GM04503 (cell line): ENCODE measurements at regions not wholly inside any gene's neighbourhood (a gene's known extent, or its start where the extent isn't known, plus 50 kb on each side); places are given as distances from the start of the nearest gene placed in this dataset.
A peak's percentile ranks its signal among the peaks of the same experiment; 100 is the strongest.

Source experiments
- DNase-seq: peaks from one replicate; pipeline ENCODE4 v3.0.0-alpha.2; 2012; ENCODE audit warnings: low read depth

GRCh38 chr1:68331117-68331865 is 99.0 kb upstream of the WLS start:
- peak; percentile 69 for DNase-seq

- DNase-seq, result no peak
These were observed 98.1 kb upstream of the WLS start for GRCh38 chr1:68330391-68330790.

DNA sequence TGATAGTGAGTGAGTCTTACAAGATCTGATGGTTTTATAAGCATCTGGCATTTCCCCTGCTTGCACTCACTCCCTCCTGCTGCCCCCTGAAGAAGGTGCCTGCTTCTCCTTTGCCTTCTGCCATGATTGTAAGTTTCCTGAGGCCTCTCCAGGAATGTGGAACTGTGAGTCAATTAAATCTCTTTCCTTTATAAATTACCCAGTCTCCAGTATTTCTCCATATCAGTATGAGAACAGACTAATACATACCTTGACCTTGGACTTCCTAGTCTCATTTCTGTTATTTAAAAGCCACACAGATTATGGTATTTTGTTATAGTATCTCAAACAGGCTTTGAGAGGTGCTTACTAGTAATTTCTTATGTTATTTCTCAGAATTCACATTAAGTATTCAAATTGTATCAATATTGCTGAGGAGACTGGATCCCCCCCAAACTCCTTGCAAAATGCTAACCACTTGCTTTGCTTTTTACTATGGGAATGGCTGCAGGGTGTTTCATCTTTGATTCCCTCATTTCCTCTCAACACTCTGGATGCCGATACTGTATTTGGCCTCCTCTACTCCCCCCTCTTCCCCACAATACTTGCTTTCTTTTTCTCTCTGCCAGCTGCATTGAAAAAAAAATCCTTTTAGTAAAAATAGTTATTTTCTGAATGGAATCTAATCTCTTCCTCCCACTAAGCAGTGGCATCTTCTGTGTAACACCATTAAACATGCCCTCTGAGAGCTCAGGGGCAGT is 96.9 kb upstream of the WLS start:
- no peak for DNase-seq

- DNase-seq, result no peak
These were observed 96.2 kb upstream of the WLS start for GRCh38 chr1:68328490-68328889.

GRCh38 chr1:68327414-68327813 is 95.1 kb upstream of the WLS start:
- no peak for DNase-seq

DNA sequence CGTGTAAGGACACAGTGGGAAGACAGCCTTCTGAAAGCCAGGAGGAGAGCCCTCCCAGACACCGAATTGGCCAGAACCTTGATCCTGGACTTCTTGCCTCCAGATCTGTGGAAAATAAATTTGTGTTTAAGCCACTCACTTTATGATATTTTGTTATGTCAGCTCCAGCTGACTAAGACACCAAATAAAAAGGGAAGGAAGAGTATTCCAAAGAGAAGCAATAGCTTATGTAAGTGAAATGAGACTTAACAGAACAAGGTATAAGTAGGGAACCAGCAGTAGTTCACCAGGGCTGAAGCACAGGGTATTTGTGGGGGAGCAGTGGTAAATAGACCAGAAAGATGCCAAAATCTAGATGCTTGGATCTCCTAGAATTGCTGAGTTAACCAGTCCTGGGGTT is 94.2 kb upstream of the WLS start:
- no peak for DNase-seq

DNA sequence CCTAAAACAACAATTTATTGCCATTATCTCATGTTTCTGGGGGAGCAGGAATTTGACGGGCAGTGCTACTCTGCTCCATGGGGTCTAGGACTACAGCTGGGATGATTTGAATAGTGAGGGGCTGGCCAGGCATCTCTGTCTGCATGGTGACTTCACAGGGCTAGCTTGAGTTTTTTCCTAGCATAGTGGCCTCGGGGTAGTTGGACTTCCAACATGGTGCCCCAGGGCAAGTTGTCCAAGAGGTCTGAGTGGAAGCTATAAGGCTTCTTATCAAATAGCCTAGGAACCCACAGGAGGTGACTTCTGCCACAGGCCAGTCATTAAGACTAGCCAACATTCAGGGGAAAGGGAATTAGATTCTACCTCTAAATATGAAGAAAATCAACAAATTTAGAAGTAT is 92.0 kb upstream of the WLS start:
- DNase-seq, result no peak

- DNase-seq, result peak; percentile 36
These were observed 90.7 kb upstream of the WLS start for GRCh38 chr1:68322837-68323687.

DNA sequence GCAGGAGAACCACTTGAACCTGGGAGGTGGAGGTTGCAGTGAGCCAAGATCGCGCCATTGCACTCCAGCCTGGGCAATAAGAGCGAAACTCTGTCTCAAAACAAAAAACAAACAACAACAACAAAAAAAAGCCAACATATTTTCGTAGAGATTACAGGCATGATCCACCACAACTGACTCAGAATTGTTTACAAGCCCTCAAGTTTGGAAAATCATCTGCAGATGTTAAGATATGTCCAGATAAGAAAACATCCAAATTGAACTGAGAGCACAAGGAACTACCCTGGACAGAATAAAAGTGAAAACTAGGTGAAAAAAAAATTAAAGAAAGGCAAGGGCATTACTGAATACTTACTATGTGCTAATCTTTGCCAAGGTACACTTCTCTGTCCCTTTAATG is 89.8 kb upstream of the WLS start:
- DNase-seq, result no peak

- DNase-seq, result no peak
These were observed 88.9 kb upstream of the WLS start for GRCh38 chr1:68321084-68321685.

GRCh38 chr1:68320349-68320748 is 88.0 kb upstream of the WLS start:
- no peak for DNase-seq

GRCh38 chr1:68319907-68320306 is 87.6 kb upstream of the WLS start:
- DNase-seq, result no peak

GRCh38 chr1:68317543-68317942 is 85.2 kb upstream of the WLS start:
- no peak for DNase-seq

DNA sequence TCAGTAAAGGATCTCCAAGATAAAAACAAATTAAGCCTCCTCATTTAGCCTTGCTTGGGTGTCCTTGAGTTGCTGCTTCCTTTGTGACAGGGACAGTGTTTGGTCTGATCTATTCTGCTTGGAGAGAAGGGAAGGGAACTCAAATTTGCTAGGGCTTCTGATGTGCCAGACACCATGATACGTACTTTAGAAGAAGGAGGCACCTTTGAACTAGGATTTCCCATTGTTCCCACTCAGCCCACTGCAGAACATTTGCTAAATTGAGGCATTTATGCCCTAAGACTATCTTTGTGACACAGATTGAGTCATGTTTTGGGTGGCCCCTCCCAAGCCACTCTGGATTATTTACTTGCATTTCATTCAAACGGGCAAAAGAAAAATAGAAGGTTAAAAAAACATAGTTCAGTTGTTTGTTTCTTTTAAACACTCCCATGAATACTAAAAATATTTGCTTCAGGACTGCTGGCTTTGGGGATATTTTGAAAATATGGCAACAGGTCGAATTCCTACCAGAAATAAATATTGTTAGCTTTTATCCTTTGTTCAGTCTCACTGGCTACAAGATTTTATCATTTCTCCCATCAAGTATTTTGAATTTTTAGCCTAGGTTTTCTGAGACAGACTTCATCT is 81.9 kb upstream of the WLS start:
- no peak for DNase-seq

GRCh38 chr1:68313735-68314134 is 81.4 kb upstream of the WLS start:
- no peak for DNase-seq

GRCh38 chr1:68308034-68308433 is 75.7 kb upstream of the WLS start:
- DNase-seq, result no peak

- DNase-seq, result no peak
These were observed 75.1 kb upstream of the WLS start for GRCh38 chr1:68307378-68307787.

DNA sequence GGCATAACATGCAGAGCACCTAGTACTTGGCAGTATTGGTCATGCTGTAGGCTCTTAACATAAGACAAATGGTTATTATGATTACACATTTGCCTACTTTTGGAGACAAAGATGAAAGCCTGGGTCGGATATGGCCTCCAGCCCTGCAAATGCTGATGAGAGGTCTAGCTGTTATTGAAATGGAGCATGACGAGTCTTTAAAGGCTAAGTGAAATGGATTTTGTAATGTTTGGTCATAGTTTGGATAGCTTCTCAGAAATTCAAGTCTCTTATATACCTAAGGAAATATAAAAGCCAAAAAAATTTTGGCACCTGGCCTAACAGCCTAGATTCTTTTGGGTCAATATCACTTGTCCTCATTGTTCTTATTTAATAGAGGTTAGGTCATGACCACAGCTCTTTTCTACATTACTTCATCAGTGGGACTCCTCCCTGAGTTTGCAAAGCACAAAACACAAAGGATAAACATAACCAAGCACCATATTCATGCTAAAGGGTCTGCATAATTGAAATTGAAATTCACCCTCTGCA is 69.2 kb upstream of the WLS start:
- no peak for DNase-seq

DNA sequence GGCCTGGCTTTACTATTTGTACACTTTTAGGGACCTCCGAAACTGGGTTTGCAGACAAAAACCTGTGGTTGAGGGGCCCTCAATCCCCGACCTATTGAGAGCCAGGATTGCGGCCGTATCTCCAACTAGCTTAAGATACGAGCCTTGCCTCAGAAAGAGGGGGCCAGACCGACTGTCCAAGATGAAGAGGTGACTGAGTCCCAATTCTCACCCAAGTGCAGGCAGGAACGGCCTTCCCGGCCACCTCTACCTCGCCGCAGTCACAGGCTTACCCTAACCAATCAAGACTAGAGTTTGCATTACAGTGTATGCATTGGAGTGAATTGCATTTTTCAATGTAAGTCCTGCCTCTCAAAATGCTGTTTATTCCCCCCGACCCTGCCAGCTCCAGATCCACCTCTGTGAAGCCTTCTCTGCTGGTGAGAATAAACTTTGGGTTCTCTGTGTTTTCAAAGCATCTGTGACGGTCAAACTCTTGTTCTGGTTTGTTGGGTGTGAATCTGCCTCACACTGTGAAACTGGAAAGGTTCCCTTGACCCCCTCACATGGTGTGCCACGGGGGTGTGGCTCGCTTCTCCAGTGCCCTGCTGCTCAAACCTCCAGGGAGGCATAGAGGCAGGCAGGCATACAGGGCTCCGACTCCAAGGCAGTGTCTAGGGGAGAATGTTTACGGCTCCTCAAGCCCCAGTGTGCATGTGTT is 62.2 kb upstream of the WLS start:
- no peak for DNase-seq

DNA sequence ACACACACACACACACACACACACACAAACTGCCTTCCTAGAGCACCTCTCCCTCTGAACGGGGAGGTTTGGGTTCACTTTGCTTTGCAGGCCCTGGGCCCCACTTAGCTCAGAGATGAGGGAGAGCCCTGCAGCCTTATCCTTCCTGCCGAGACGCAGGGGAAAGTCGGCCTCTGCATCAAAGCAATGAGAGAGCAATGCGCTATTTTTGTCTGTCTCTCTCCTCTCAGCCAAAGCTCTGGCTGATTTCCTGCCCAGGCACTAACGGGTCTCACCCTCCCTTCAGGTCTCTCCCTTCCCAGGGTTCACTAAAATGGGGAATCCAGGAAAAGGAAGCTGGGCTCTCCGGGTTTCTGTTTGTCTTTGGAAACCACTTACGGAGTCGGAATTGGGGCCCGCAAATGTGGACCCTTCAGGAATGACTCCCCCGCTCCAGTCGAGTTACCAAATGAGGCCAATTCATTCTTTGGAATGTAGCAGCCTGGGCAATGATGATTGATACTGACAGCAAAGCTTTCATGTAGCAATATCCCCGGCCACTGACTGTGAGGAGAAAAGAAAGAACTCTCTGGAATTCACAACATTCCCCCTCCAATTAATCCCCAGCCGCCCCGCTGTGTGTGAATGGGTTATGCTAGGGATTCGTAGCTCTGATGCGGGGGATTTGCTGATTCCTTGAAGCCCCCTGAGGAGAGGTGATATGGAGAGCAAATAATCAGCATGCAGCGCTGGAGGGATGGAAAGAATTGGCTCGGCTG is 61.5 kb upstream of the WLS start:
- no peak for DNase-seq
